Activated naive CD4-positive, alpha-beta T cell treated with anti-CD3 and anti-CD28 coated beads for 36 hours (primary cell): ENCODE measurements at regions not wholly inside any gene's neighbourhood (a gene's known extent, or its start where the extent isn't known, plus 50 kb on each side); places are given as distances from the start of the nearest gene placed in this dataset.
"Not testable (repeated sequence)": the region's sequence is repeated elsewhere in the genome, so short reads cannot be mapped to it uniquely, and the experiment has no call there.

Source experiments
- CTCF ChIA-PET: fragments of 350-600 bp; sonication (Branson Sonifier 250); formaldehyde crosslinking; loops from one replicate; lab custom pipeline; 2021; ENCODE audit warnings: antibody characterized with exemption; lab: Charles Lee
- DNase-seq: peaks from one replicate; pipeline ENCODE4 v3.0.0-alpha.2; 2020
- H3K27ac Mint-ChIP-seq: one replicate; pipeline ENCODE4 v1.8.0; 2021; ENCODE audit warnings: mild to moderate bottlenecking, mixed read lengths
- H3K27me3 Mint-ChIP-seq: one replicate; pipeline ENCODE4 v1.8.0; 2021; ENCODE audit warnings: low read depth, mixed read lengths
- H3K36me3 Mint-ChIP-seq: one replicate; pipeline ENCODE4 v1.8.0; 2021; ENCODE audit warnings: low read depth, mixed read lengths
- H3K4me1 Mint-ChIP-seq: one replicate; pipeline ENCODE4 v1.8.0; 2021; ENCODE audit warnings: low read depth, mixed read lengths
- H3K4me3 Mint-ChIP-seq: one replicate; pipeline ENCODE4 v1.8.0; 2021; ENCODE audit warnings: mild to moderate bottlenecking, moderate library complexity, mixed read lengths
- H3K9me3 Mint-ChIP-seq: one replicate; pipeline ENCODE4 v1.8.0; 2021; ENCODE audit warnings: mixed read lengths
- intact Hi-C: fragments of 100-400 bp; cut with micrococcal nuclease; formaldehyde crosslinking; loops from one replicate; pipeline ENCODE4 v1.15.1; 2023

GRCh38 chr10:33657154-33657908 is 322.9 kb upstream of the NRP1 start:
- intact Hi-C loops = no loop called here
- Mint-ChIP-seq H3K4me1 (peaks cover 3% of the 10 kb centered on the region), H3K36me3 (no peaks in the 10 kb centered on the region), H3K4me3 (no peak overlapping the region), H3K9me3 (peaks cover 10% of the 10 kb centered on the region), H3K27me3 (peaks cover 23% of the 10 kb centered on the region), H3K27ac (no peak overlapping the region)
- no peak for DNase-seq
- CTCF ChIA-PET = no interaction called here

- Mint-ChIP-seq H3K36me3 (no peaks in the 10 kb centered on the region), H3K27ac (no peak overlapping the region), H3K9me3 (peaks cover 12% of the 10 kb centered on the region), H3K4me3 (no peak overlapping the region), H3K27me3 (peaks cover 14% of the 10 kb centered on the region), H3K4me1 (no peaks in the 10 kb centered on the region)
- CTCF ChIA-PET = no interaction called here
- intact Hi-C loops = no loop called here
- no peak for DNase-seq
Measured at GRCh38 chr10:33655921-33656320, 321.5 kb upstream of the NRP1 start.

GRCh38 chr10:33655165-33655815 is 320.8 kb upstream of the NRP1 start:
- CTCF ChIA-PET = no interaction called here
- no peaks in the 10 kb centered on the region for H3K36me3 Mint-ChIP-seq
- peaks cover 7% of the 10 kb centered on the region for H3K27me3 Mint-ChIP-seq
- no peak overlapping the region for H3K4me3 Mint-ChIP-seq
- intact Hi-C loops = no loop called here
- no peak overlapping the region for H3K27ac Mint-ChIP-seq
- H3K4me1 Mint-ChIP-seq = no peaks in the 10 kb centered on the region
- peaks cover 12% of the 10 kb centered on the region for H3K9me3 Mint-ChIP-seq
- DNase-seq = no peak

- CTCF ChIA-PET = interaction anchor here (0.9 kb wide), 1 partner anchor 460 kb away, joined by 3 read pairs; no protein-coding TSS in a partner anchor
- no peak overlapping the region for H3K4me3 Mint-ChIP-seq
- H3K36me3 Mint-ChIP-seq = no peaks in the 10 kb centered on the region
- peaks cover 4% of the 10 kb centered on the region for H3K27me3 Mint-ChIP-seq
- H3K9me3 Mint-ChIP-seq = peaks cover 12% of the 10 kb centered on the region
- intact Hi-C loops = no loop called here
- no peak for DNase-seq
- no peaks in the 10 kb centered on the region for H3K4me1 Mint-ChIP-seq
- H3K27ac Mint-ChIP-seq = no peak overlapping the region
Measured at GRCh38 chr10:33653584-33654367, 319.3 kb upstream of the NRP1 start.

GRCh38 chr10:33652870-33653269 is 318.4 kb upstream of the NRP1 start:
- Mint-ChIP-seq H3K27me3 (peaks cover 6% of the 10 kb centered on the region), H3K4me3 (no peak overlapping the region), H3K4me1 (no peaks in the 10 kb centered on the region), H3K36me3 (no peaks in the 10 kb centered on the region), H3K27ac (no peak overlapping the region), H3K9me3 (peaks cover 12% of the 10 kb centered on the region)
- CTCF ChIA-PET = no interaction called here
- intact Hi-C loops = no loop called here
- no peak for DNase-seq

- DNase-seq, intact Hi-C loops, H3K36me3 Mint-ChIP-seq: not testable (repeated sequence)
Measured at GRCh38 chr10:33650131-33650530, 315.7 kb upstream of the NRP1 start.

GRCh38 chr10:33643042-33643441 is 308.6 kb upstream of the NRP1 start:
- Mint-ChIP-seq H3K4me3 (no peak overlapping the region), H3K4me1 (no peaks in the 10 kb centered on the region), H3K27ac (no peak overlapping the region), H3K9me3 (no peaks in the 10 kb centered on the region), H3K36me3 (no peaks in the 10 kb centered on the region), H3K27me3 (peaks cover 12% of the 10 kb centered on the region)
- intact Hi-C loops = no loop called here
- CTCF ChIA-PET = no interaction called here
- no peak for DNase-seq

More at GRCh38 chr10:33650131-33650530, 315.7 kb upstream of the NRP1 start:
- Mint-ChIP-seq H3K27me3 (peaks cover 13% of the 10 kb centered on the region), H3K9me3 (peaks cover 12% of the 10 kb centered on the region)
- H3K4me3 Mint-ChIP-seq, H3K4me1 Mint-ChIP-seq, CTCF ChIA-PET, H3K27ac Mint-ChIP-seq: not testable (repeated sequence)

- no peak for DNase-seq
- intact Hi-C loops = no loop called here
- Mint-ChIP-seq H3K27ac (no peak overlapping the region), H3K4me1 (no peaks in the 10 kb centered on the region), H3K9me3 (no peaks in the 10 kb centered on the region), H3K4me3 (no peak overlapping the region), H3K27me3 (peaks cover 10% of the 10 kb centered on the region), H3K36me3 (no peaks in the 10 kb centered on the region)
- CTCF ChIA-PET = interaction anchor here (0.6 kb wide), 1 partner anchor 168 kb away, joined by 4 read pairs; no protein-coding TSS in a partner anchor
Measured at GRCh38 chr10:33638891-33639290, 304.4 kb upstream of the NRP1 start.

GRCh38 chr10:33638374-33638773 is 303.9 kb upstream of the NRP1 start:
- Mint-ChIP-seq H3K27me3 (peaks cover 10% of the 10 kb centered on the region), H3K9me3 (no peaks in the 10 kb centered on the region), H3K36me3 (no peaks in the 10 kb centered on the region), H3K27ac (no peak overlapping the region), H3K4me1 (no peaks in the 10 kb centered on the region), H3K4me3 (no peak overlapping the region)
- CTCF ChIA-PET = interaction anchor here (0.6 kb wide), 1 partner anchor 168 kb away, joined by 4 read pairs; no protein-coding TSS in a partner anchor
- intact Hi-C loops = no loop called here
- no peak for DNase-seq

- H3K4me1 Mint-ChIP-seq = no peaks in the 10 kb centered on the region
- CTCF ChIA-PET = no interaction called here
- peaks cover 10% of the 10 kb centered on the region for H3K27me3 Mint-ChIP-seq
- intact Hi-C loops = no loop called here
- H3K36me3 Mint-ChIP-seq = no peaks in the 10 kb centered on the region
- H3K9me3 Mint-ChIP-seq = no peaks in the 10 kb centered on the region
- no peak for DNase-seq
- H3K4me3 Mint-ChIP-seq = no peak overlapping the region
- H3K27ac Mint-ChIP-seq = no peak overlapping the region
Measured at GRCh38 chr10:33635967-33636515, 301.6 kb upstream of the NRP1 start.

- no peak for DNase-seq
- no peaks in the 10 kb centered on the region for H3K36me3 Mint-ChIP-seq
- no peaks in the 10 kb centered on the region for H3K9me3 Mint-ChIP-seq
- no peak overlapping the region for H3K4me3 Mint-ChIP-seq
- intact Hi-C loops = no loop called here
- peaks cover 11% of the 10 kb centered on the region for H3K27me3 Mint-ChIP-seq
- no peaks in the 10 kb centered on the region for H3K4me1 Mint-ChIP-seq
- H3K27ac Mint-ChIP-seq = no peak overlapping the region
- CTCF ChIA-PET = no interaction called here
Measured at GRCh38 chr10:33632432-33632831, 298.0 kb upstream of the NRP1 start.

GRCh38 chr10:33631991-33632390 is 297.5 kb upstream of the NRP1 start:
- CTCF ChIA-PET = no interaction called here
- no peak for DNase-seq
- Mint-ChIP-seq H3K4me1 (no peaks in the 10 kb centered on the region), H3K4me3 (no peak overlapping the region), H3K27me3 (peaks cover 10% of the 10 kb centered on the region), H3K36me3 (no peaks in the 10 kb centered on the region), H3K9me3 (no peaks in the 10 kb centered on the region), H3K27ac (no peak overlapping the region)
- intact Hi-C loops = no loop called here
